ENCODE measurements at regions not wholly inside any gene's neighbourhood (a gene's known extent, or its start where the extent isn't known, plus 50 kb on each side); places are given as distances from the start of the nearest gene placed in this dataset.

DNA sequence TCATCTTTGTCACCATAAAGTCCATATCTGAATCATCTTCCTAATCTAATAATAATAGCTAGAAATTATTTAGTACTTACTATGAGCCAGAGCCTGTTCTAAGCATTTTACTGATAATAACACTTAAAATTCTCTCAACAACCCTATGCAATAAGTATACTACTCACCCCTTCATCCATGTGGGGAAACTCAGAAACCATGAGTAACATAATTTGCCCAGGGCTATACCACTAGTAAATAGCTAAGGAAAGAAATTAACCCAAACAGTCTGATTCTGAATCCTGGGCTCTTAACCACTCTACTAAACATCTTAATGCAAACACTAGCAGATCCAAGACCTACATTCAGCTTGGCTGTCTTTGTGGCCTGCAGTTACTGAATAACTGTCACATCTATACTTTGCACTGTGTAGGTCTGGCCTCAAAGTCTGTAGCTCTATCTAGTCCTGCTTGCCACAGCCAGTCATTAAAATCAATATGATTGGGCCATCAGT is 394.8 kb upstream of the ESRRG start:
- TF ChIP-seq, protein P1, sequence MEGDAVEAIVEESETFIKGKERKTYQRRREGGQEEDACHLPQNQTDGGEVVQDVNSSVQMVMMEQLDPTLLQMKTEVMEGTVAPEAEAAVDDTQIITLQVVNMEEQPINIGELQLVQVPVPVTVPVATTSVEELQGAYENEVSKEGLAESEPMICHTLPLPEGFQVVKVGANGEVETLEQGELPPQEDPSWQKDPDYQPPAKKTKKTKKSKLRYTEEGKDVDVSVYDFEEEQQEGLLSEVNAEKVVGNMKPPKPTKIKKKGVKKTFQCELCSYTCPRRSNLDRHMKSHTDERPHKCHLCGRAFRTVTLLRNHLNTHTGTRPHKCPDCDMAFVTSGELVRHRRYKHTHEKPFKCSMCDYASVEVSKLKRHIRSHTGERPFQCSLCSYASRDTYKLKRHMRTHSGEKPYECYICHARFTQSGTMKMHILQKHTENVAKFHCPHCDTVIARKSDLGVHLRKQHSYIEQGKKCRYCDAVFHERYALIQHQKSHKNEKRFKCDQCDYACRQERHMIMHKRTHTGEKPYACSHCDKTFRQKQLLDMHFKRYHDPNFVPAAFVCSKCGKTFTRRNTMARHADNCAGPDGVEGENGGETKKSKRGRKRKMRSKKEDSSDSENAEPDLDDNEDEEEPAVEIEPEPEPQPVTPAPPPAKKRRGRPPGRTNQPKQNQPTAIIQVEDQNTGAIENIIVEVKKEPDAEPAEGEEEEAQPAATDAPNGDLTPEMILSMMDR (IDR thresholded peaks at IDR 0.05; ENCODE audit: low read depth, low read length): no peak

DNA sequence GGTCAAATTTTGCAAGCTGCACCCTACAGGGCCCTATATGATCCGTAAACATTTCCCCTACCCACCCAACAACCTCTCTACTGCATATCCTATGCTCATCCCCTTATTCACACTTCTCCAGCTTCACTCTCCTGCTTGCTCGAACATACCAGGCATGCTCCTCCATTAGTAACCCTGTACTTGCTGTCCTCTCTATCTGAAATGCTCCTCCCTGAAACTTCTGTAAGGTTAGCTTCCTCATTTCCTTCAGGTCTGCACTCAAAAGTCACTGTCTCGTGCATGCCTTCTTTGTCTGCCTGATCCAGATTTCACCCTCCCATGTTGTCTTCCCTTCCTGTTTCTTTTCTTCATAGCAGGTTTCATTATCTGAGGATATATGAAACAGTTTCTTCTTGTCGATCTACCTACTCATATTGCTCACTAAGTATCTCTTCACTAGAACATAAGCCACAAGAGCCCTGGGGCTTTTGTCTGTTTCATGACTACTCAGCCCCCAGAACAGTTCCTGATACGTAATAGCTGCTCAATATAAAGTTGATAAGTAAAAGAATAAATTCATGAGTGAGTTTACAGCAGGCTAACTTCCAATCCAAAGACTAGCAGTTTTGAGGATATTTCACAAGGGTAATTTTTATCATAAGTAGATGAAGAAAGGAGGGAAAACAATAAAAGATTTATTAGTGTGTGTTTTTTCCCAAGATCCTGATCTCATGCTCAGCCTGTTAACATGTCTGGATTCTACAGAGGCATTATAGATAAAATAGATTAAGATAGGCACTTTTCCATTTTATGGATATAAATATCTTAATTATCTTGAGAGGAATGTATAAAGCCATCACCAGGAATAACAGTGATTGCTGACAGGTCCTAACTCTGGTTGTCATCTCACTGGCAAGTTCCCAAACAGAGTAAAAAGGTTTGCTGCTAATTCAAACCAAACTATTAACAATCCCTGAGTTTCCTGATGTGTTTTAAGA is 392.5 kb upstream of the ESRRG start:
- TF ChIP-seq, protein P1 (IDR thresholded peaks at IDR 0.05; ENCODE audit: low read depth, low read length): no peak
- H3K4me3 ChIP-seq (ENCODE audit: low read depth, low read length): no peak overlapping the region

More for the DNA sequence above, 394.8 kb upstream of the ESRRG start:
- no peak overlapping the region for H3K4me3 ChIP-seq (ENCODE audit: low read depth, low read length)

DNA sequence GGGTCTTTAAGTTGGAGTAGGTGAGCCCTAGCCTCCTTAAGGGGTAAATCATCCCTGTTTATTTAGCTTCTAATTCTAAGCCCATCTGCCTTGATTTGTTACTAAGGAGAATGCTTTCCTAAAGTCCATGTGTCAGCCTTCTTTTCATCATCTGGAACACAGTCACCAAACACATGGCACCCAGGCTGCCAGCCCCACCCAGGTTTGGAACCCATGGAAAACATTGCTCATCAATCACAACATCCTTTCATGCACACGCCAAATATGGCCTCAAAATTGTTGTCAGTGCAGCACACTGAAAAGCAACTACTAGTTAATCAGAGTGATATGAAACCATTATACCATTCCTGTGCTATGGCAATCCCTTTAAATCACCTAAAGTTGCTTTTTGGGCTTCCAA is 386.7 kb upstream of the ESRRG start:
- TF ChIP-seq, protein P1 (IDR thresholded peaks at IDR 0.05; ENCODE audit: low read depth, low read length): no peak
- no peak overlapping the region for H3K4me3 ChIP-seq (ENCODE audit: low read depth, low read length)

DNA sequence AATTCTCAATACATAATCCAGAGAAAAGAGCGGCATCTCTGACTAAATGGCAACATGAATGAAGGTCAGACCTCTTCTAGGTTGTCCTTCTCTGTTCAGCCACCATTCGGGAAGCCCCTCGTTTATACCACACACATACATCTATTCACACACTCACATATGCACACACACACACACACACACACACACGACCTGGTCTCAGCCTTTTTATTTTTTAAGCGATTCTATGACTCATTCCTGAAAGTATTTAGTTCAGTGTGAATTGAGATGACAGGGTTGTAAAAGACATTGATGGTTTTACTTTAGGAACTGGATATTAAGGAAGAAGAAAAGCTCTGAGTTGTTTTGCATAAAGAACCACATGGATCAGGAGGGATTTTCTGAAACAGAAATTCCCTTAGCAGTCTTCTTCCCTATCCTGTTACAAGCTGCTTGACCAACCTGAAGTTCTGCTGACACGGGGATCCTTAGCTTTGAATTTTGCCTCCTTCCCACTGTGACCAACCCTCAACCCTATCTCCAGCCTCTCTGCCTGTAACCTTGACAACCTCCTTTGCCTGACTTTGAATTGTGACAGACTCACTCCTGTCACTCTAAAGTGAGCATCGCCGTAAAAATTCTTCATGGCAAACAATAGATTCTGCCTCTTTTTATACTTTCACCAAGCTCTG is 383.1 kb upstream of the ESRRG start:
- TF ChIP-seq, protein P1 (IDR thresholded peaks at IDR 0.05; ENCODE audit: low read depth, low read length): no peak
- no peak overlapping the region for H3K4me3 ChIP-seq (ENCODE audit: low read depth, low read length)

DNA sequence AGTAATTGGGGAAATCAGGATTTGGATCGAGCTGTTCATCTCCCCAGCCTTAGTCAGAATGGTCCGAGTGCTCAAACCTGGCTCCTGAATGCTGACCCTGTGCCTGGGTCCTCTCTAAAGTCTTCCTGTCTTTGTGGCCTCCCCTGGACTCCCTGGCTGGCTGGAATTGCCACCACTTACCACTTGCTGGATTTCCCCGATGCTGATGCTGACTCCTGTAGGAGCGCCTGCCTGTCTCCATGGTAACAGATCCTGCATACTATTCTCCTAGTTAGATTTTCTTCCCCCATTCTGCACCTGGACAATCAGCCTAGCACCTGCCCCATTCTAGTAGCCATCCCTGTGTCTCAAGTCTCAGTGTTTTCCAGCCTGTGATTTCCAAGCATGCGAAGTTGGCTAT is 382.2 kb upstream of the ESRRG start:
- TF ChIP-seq, protein P1 (IDR thresholded peaks at IDR 0.05; ENCODE audit: low read depth, low read length): no peak
- no peak overlapping the region for H3K4me3 ChIP-seq (ENCODE audit: low read depth, low read length)

DNA sequence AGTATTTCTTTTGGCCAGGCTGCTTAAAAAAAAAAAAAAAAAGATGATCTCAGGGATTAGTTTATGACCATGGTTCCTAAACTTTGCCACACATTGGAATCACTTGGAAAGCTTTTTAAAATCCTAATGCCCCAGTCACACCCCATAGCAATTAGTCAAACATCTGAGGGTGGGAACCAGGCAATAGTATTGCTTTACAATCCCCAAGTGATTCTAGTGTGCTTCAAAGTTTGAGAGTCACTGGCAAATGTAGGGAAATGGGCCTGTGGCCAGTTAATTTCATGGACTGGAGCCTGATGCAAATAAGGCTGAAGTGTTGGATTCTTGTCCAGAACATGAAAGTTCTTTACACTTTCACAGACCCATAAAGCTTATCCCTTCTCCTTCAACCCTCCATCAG is 374.6 kb upstream of the ESRRG start:
- no peak overlapping the region for H3K4me3 ChIP-seq (ENCODE audit: low read depth, low read length)
- TF ChIP-seq, protein P1 (IDR thresholded peaks at IDR 0.05; ENCODE audit: low read depth, low read length): no peak

DNA sequence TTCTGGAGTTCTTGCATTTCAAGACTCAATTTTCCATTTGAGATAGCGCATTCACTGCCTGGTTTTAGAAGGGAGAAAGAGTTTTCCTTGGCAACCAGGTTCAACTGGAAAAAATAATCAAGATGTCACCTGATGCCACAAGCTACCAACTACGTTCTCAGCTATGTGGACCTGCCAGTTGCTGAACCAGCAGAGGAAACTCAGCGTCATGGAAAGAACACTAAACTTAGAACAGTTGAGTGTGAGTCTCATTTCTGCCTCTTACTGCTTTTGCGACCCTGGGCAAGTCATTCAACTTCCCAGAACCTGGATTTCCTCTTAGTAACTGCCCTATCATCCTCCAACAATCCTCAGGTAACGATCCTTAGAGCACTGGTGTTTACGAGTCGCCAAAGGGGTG is 373.0 kb upstream of the ESRRG start:
- TF ChIP-seq, protein P1 (IDR thresholded peaks at IDR 0.05; ENCODE audit: low read depth, low read length): no peak
- H3K4me3 ChIP-seq (ENCODE audit: low read depth, low read length): no peak overlapping the region

Data from WI38 (cell line).